ENCODE measurements at regions not wholly inside any gene's neighbourhood (a gene's known extent, or its start where the extent isn't known, plus 50 kb on each side); places are given as distances from the start of the nearest gene placed in this dataset.

DNA sequence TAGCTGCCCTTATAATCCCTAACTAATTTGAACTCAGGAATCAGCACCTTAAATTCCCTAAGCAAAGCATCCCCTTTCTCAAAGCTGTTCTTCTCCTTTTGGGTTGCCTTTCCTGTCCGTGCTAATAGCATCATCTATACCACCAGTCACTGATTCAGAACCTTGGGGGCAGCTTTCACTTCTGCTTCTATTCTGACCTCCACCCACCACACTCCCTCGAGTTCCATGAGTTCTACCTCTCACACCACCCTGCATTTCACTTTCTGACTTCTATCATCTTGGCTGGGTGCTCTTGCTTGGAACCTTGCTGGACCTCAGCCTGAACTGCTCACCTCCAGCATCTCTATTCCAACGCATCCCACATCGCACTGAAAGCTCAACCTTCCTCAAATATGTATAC, 55.4 kb upstream of the KCNMB2 start:
- no peak for TF ChIP-seq CTCF (IDR thresholded peaks at IDR 0.05)
- no peak for TF ChIP-seq POLR2A (IDR thresholded peaks at IDR 0.05)

All from heart left ventricle (tissue), 13 donors.